Endothelial cell of umbilical vein (primary cell): ENCODE measurements at regions not wholly inside any gene's neighbourhood (a gene's known extent, or its start where the extent isn't known, plus 50 kb on each side); places are given as distances from the start of the nearest gene placed in this dataset.

Experiments used
- CTCF ChIP-seq, 2 donors: IDR thresholded peaks; 1 replicate in 1 of 2; 2 replicates in 1 of 2; pipeline ENCODE4 v1.5.1; 2011; ENCODE audit warnings: low read length in 2 of 2, mild to moderate bottlenecking in 2 of 2, moderate library complexity in 2 of 2, control low read depth in 1 of 2, inconsistent platforms in 1 of 2, low read depth in 1 of 2; ENCODE audit not compliant: insufficient read depth in 1 of 2; ENCODE audit errors: extremely low read depth in 1 of 2
- POLR2A ChIP-seq: IDR thresholded peaks from 2 replicates; pipeline ENCODE4 v1.6.1; 2012; ENCODE audit warnings: low read depth, mild to moderate bottlenecking, control low read depth, low read length
- POLR2AphosphoS5 ChIP-seq: IDR thresholded peaks from 2 replicates; pipeline ENCODE4 v1.6.1; 2012; ENCODE audit warnings: low read depth, mild to moderate bottlenecking, control low read depth, low read length, moderate library complexity; ENCODE audit not compliant: insufficient read depth

- TF ChIP-seq CTCF (IDR thresholded peaks at IDR 0.05; ENCODE audit: extremely low read depth in 1 of 2, insufficient read depth in 1 of 2, low read depth in 1 of 2, low read length in 2 of 2) (no peak), POLR2A (no peak), POLR2AphosphoS5 (no peak)
Observed at GRCh38 chr12:59252731-59253130, 332.4 kb upstream of the LRIG3 start.
